HEK293 (cell line): ENCODE measurements at regions not wholly inside any gene's neighbourhood (a gene's known extent, or its start where the extent isn't known, plus 50 kb on each side); places are given as distances from the start of the nearest gene placed in this dataset.

Experiments
- CTCF ChIA-PET: fragments of 350-600 bp; formaldehyde crosslinking; extraction: SDS; loops from one replicate; lab custom pipeline; 2021; ENCODE audit warnings: antibody characterized with exemption; lab: Yijun Ruan, JAX
- POLR2A ChIA-PET: fragments of 300-600 bp; formaldehyde crosslinking; extraction: SDS; loops from one replicate; lab custom pipeline; 2020; ENCODE audit warnings: antibody characterized with exemption, inconsistent platforms; lab: Yijun Ruan, JAX
- H3K27ac ChIP-seq: fragments of 200-500 bp; sonication (Bioruptor generic); 2 replicates; pipeline ENCODE4 v1.5.1; 2014; ENCODE audit warnings: low read depth, low read length, control low read depth, inconsistent platforms; ENCODE audit errors: extremely low read depth
- H3K36me3 ChIP-seq, 2 experiments: fragments of 200-500 bp in 1 of 2; sonication (Bioruptor generic) in 1 of 2; 1 replicate in 1 of 2; 2 replicates in 1 of 2; pipeline ENCODE4 v1.5.1; 2014 to 2017; ENCODE audit warnings: inconsistent platforms in 2 of 2, low read length in 2 of 2; ENCODE audit not compliant: control insufficient read depth in 2 of 2, insufficient read depth in 1 of 2
- H3K4me1 ChIP-seq: fragments of 200-500 bp; sonication (Bioruptor generic); 2 replicates; pipeline ENCODE4 v1.5.1; 2014; ENCODE audit warnings: mild to moderate bottlenecking, low read length, inconsistent platforms; ENCODE audit not compliant: control insufficient read depth, insufficient read depth
- H3K4me3 ChIP-seq: 2 replicates; pipeline ENCODE4 v1.5.1; 2011; ENCODE audit warnings: low read depth, mild to moderate bottlenecking, control low read depth, low read length, moderate library complexity
- H3K9me3 ChIP-seq: fragments of 200-500 bp; sonication (Bioruptor generic); 2 replicates; pipeline ENCODE4 v1.5.1; 2014; ENCODE audit warnings: low read depth, low read length, inconsistent platforms; ENCODE audit not compliant: control insufficient read depth, insufficient read depth
- OSR2 ChIP-seq: fragments of 450-650 bp; formaldehyde crosslinking; IDR thresholded peaks from 2 replicates; pipeline ENCODE4 v1.5.1; 2016; ENCODE audit warnings: missing biosample characterization, missing genetic modification characterization
- PRDM2 ChIP-seq: fragments of 450-650 bp; formaldehyde crosslinking; IDR thresholded peaks from 2 replicates; pipeline ENCODE4 v1.5.1; 2016; ENCODE audit warnings: missing biosample characterization, missing genetic modification characterization, borderline replicate concordance
- RBAK ChIP-seq: fragments of 450-650 bp; formaldehyde crosslinking; IDR thresholded peaks from 2 replicates; pipeline ENCODE4 v1.5.1; 2016; ENCODE audit warnings: missing biosample characterization, missing genetic modification characterization
- TSHZ1 ChIP-seq: fragments of 450-650 bp; formaldehyde crosslinking; IDR thresholded peaks from 2 replicates; pipeline ENCODE4 v1.5.1; 2016; ENCODE audit warnings: missing biosample characterization, missing genetic modification characterization, borderline replicate concordance
- ZFP37 ChIP-seq: fragments of 450-650 bp; formaldehyde crosslinking; IDR thresholded peaks from 2 replicates; pipeline ENCODE4 v1.5.1; 2016; ENCODE audit warnings: missing biosample characterization, missing genetic modification characterization
- ZNF133 ChIP-seq: fragments of 450-650 bp; formaldehyde crosslinking; IDR thresholded peaks from 2 replicates; pipeline ENCODE4 v1.5.1; 2016; ENCODE audit warnings: missing biosample characterization, missing genetic modification characterization
- ZNF223 ChIP-seq: fragments of 450-650 bp; formaldehyde crosslinking; IDR thresholded peaks from 2 replicates; pipeline ENCODE4 v1.5.1; 2016; ENCODE audit warnings: missing biosample characterization, missing genetic modification characterization
- ZNF548 ChIP-seq: fragments of 450-650 bp; formaldehyde crosslinking; IDR thresholded peaks from 2 replicates; pipeline ENCODE4 v1.5.1; 2016; ENCODE audit warnings: missing biosample characterization, missing genetic modification characterization
- ZNF561 ChIP-seq: fragments of 450-650 bp; IDR thresholded peaks from 2 replicates; pipeline ENCODE4 v1.5.1; 2018; ENCODE audit warnings: missing biosample characterization, missing genetic modification characterization, borderline replicate concordance
- ZNF610 ChIP-seq: fragments of 450-650 bp; formaldehyde crosslinking; IDR thresholded peaks from 2 replicates; pipeline ENCODE4 v1.5.1; 2016; ENCODE audit warnings: missing biosample characterization, missing genetic modification characterization, borderline replicate concordance
- ZNF629 ChIP-seq: fragments of 450-650 bp; formaldehyde crosslinking; IDR thresholded peaks from 2 replicates; pipeline ENCODE4 v1.5.1; 2017; ENCODE audit warnings: missing biosample characterization, missing genetic modification characterization
- ZNF704 ChIP-seq: fragments of 450-650 bp; formaldehyde crosslinking; IDR thresholded peaks from 2 replicates; pipeline ENCODE4 v1.5.1; 2016; ENCODE audit warnings: missing biosample characterization, missing genetic modification characterization

GRCh38 chr6:94215552-94215951 lies 796.2 kb upstream of the EPHA7 start (continued):
- no peak for TF ChIP-seq PRDM2 (tag by site-specific recombination)
- TF ChIP-seq, all 188 proteins: peak for 0

GRCh38 chr6:94213226-94213625 lies 793.9 kb upstream of the EPHA7 start:
- POLR2A ChIA-PET: no interaction called here
- CTCF ChIA-PET: no interaction called here
- no peak for TF ChIP-seq OSR2 (tag by site-specific recombination)
- TF ChIP-seq ZFP37 (tag by site-specific recombination): no peak
- TF ChIP-seq ZNF561: no peak
- TF ChIP-seq ZNF133 (tag by site-specific recombination): no peak
- no peak for TF ChIP-seq RBAK (tag by site-specific recombination)
- TF ChIP-seq ZNF610: no peak
- no peak for TF ChIP-seq ZNF223 (tag by site-specific recombination)
- Histone ChIP-seq H3K27ac (no peak overlapping the region), H3K4me1 (no peaks in the 10 kb centered on the region), H3K9me3 (no peaks in the 10 kb centered on the region), H3K4me3 (no peak overlapping the region), H3K36me3 (no peaks in the 10 kb centered on the region)

GRCh38 chr6:94196891-94197290 lies 777.5 kb upstream of the EPHA7 start:
- ChIA-PET CTCF (no interaction called here), POLR2A (no interaction called here)
- no peak for TF ChIP-seq TSHZ1 (tag by site-specific recombination)
- no peak for TF ChIP-seq ZNF548 (tag by site-specific recombination)
- TF ChIP-seq ZNF629 (tag by site-specific recombination): no peak
- TF ChIP-seq ZNF704 (tag by site-specific recombination): no peak
- no peak overlapping the region for H3K27ac ChIP-seq
- no peak overlapping the region for H3K4me3 ChIP-seq
- H3K4me1 ChIP-seq: no peaks in the 10 kb centered on the region
- H3K9me3 ChIP-seq: no peaks in the 10 kb centered on the region
- H3K36me3 ChIP-seq: no peaks in the 10 kb centered on the region
